Coronary artery (tissue), 2 donors: ENCODE measurements at regions not wholly inside any gene's neighbourhood (a gene's known extent, or its start where the extent isn't known, plus 50 kb on each side); places are given as distances from the start of the nearest gene placed in this dataset.

Source experiments
- DNase-seq: peaks from one replicate; pipeline ENCODE4 v3.0.0-alpha.2; 2017; ENCODE audit warnings: low spot score
- H3K27ac ChIP-seq, 2 donors: fragments of 200-600 bp; sonication (generic); one replicate each; pipeline ENCODE4 v1.5.1; 2016 to 2019
- H3K4me3 ChIP-seq: fragments of 200-600 bp; sonication (generic); 2 replicates; pipeline ENCODE4 v1.5.1; 2016; ENCODE audit warnings: mild to moderate bottlenecking, moderate library complexity
- CTCF ChIP-seq: fragments of 200-600 bp; sonication (generic); IDR thresholded peaks from one replicate; pipeline ENCODE4 v1.5.1; 2019; ENCODE audit warnings: antibody characterized with exemption

- no peak for TF ChIP-seq CTCF
- no peak overlapping the region for H3K27ac ChIP-seq
- no peak overlapping the region for H3K4me3 ChIP-seq
- DNase-seq = no peak
These were observed 158.1 kb downstream of the KDR start for GRCh38 chr4:54967289-54967688.

GRCh38 chr4:54961357-54961975 is 163.9 kb downstream of the KDR start:
- DNase-seq = no peak
- Histone ChIP-seq H3K4me3 (no peak overlapping the region), H3K27ac (no peak overlapping the region)
- TF ChIP-seq CTCF = no peak

DNA sequence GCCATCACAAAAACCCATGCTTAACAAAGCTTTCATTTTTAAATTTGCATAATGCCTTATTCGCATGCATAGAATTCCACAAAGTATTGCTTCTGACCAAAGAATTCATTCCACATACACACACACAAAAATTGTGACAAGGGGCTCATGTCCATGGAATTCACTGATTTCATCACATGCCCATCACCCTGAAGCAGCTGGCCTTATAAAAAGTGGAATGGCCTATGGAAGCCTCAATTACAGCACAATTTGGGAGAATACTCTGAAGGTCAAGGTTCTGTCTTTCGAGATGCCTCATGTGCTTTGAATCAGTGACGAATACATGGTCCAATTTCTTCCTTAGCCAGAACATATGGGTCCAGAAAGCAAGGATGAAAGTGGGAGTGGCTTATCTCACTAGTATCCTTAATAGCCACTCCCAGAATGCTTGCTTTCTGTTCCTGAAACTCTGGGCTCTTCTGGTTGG is 165.7 kb downstream of the KDR start:
- H3K27ac ChIP-seq = no peak overlapping the region
- DNase-seq = no peak
- H3K4me3 ChIP-seq = no peak overlapping the region
- no peak for TF ChIP-seq CTCF

- TF ChIP-seq CTCF = no peak
- no peak for DNase-seq
- H3K27ac ChIP-seq = no peak overlapping the region
- H3K4me3 ChIP-seq = no peak overlapping the region
These were observed 166.3 kb downstream of the KDR start for GRCh38 chr4:54959131-54959530.

DNA sequence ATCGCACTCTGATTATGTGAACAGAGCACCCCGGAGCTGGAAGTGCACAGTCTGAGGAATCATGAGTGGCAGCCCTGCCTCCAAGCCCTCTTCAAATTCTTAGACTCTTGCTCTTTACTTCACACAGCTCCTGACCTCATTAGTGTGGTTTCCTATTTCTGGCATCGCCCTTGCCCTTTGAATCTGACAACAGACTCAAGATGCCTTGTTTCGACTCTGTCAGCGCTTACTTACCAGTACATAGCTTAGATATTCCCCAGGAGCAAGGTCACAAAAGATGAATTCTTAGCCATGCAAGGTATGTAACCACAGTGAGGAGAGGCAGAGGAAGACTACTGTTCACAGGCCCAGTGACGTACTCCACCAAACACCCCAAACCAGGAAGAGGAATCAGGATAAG is 167.2 kb downstream of the KDR start:
- Histone ChIP-seq H3K27ac (no peak overlapping the region), H3K4me3 (no peak overlapping the region)
- DNase-seq = no peak
- TF ChIP-seq CTCF = no peak

DNA sequence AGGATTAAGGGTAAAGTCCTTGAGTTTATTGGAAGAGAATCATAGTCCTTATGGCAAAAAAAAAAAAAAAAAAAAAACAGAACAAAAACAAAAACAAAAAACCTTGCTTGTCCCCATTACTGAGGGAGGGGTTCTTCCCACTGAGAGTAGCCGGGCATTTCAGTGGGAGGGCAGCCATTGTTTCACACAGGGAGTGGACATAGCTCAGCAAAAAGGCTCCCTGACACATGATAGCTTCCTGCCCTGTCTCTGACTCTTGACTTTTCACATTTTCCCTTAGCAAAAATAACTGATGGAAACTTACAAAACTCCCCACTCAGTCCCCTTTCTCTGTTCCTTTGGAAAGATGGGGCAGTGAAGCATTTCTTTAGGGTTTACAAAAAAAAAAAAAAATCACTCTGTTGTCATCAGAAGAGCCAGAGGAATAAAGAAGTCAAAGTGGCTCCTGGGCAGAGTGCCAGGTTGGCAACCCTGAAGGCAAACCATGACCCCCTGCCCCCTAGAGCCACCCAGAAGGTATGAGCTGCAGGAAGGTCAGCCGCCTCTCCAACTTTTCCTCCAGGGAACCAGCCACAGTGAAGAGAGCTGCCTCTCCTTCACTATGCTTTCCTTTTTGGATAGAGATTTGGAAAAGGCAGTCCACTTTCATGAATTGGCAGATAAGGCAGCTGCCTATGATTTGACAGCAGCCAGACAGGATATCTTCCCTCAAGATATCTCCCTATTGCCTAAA is 170.6 kb downstream of the KDR start:
- no peak for DNase-seq
- Histone ChIP-seq H3K4me3 (no peak overlapping the region), H3K27ac (no peak overlapping the region)
- TF ChIP-seq CTCF = no peak

DNA sequence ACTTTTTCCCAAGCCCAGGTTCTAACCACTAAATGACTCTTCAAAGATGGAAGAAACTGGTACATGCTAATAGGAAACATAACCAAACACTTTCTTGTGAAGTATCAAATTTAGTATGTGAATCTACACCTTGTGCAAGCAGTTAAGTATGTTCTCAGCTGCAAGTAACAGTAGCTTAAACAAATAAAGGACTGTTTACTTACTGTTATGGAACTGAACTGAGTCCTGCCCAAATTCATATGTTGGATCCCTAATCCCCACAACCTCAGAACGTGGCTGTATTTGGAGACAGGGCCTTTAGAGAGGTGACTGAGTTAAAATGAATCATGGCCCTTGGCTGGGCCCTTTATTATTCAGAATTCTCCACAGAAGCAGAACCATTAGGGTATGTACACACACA is 178.7 kb downstream of the KDR start:
- no peak for TF ChIP-seq CTCF
- no peak overlapping the region for H3K27ac ChIP-seq
- DNase-seq = no peak

More for the DNA sequence above, 178.7 kb downstream of the KDR start:
- H3K4me3 ChIP-seq = no peak overlapping the region
